Sigmoid colon (tissue), 6 donors: ENCODE measurements at regions not wholly inside any gene's neighbourhood (a gene's known extent, or its start where the extent isn't known, plus 50 kb on each side); places are given as distances from the start of the nearest gene placed in this dataset.

Experiments
- DNase-seq: peaks from one replicate; pipeline ENCODE4 v3.0.0-alpha.2; 2019
- H3K27ac ChIP-seq, 4 donors: fragments of 200-600 bp; sonication (generic); one replicate each; pipeline ENCODE4 v1.5.1; 2016 to 2019; ENCODE audit warnings: mild to moderate bottlenecking in 1 of 4
- H3K27me3 ChIP-seq, 3 donors: fragments of 200-600 bp; sonication (generic); one replicate each; pipeline ENCODE4 v1.5.1; 2019; ENCODE audit warnings: mild to moderate bottlenecking in 1 of 3
- H3K36me3 ChIP-seq, 4 donors: fragments of 200-600 bp; sonication (generic); one replicate each; pipeline ENCODE4 v1.5.1; 2016 to 2019
- H3K4me1 ChIP-seq, 4 donors: fragments of 200-600 bp; sonication (generic); one replicate each; pipeline ENCODE4 v1.5.1; 2017 to 2019
- H3K4me3 ChIP-seq, 4 donors: fragments of 200-600 bp; sonication (generic); one replicate each; pipeline ENCODE4 v1.5.1; 2017 to 2019; ENCODE audit warnings: mild to moderate bottlenecking in 2 of 4, moderate library complexity in 1 of 4
- H3K9me3 ChIP-seq, 4 donors: fragments of 200-600 bp in 3 of 4; sonication (generic) in 3 of 4; one replicate each; pipeline versions ENCODE4 v1.5.1 to v1.6.1; 2013 to 2019
- CTCF ChIP-seq, 4 experiments: fragments of 450-650 bp in 3 of 4; fragments of 200-600 bp in 1 of 4; IDR thresholded peaks; one replicate each; pipeline ENCODE4 v1.5.1; 2016 to 2019; ENCODE audit warnings: antibody characterized with exemption in 4 of 4, mild to moderate bottlenecking in 3 of 4, moderate library complexity in 2 of 4
- EP300 ChIP-seq, 4 donors: sonication (generic); formaldehyde crosslinking; IDR thresholded peaks; one replicate each; pipeline ENCODE4 v1.6.1; 2017; ENCODE audit warnings: antibody characterized with exemption in 4 of 4
- POLR2A ChIP-seq, 2 donors: fragments of 450-650 bp; IDR thresholded peaks; one replicate each; pipeline ENCODE4 v1.6.1; 2016; ENCODE audit warnings: antibody characterized with exemption in 2 of 2, mild to moderate bottlenecking in 2 of 2, moderate library complexity in 2 of 2
- POLR2AphosphoS5 ChIP-seq, 4 donors: sonication (generic); formaldehyde crosslinking; IDR thresholded peaks; one replicate each; pipeline ENCODE4 v1.6.1; 2017; ENCODE audit warnings: antibody characterized with exemption in 4 of 4
- WGBS, 2 donors: extraction: QIAGEN DNeasy Blood & Tissue Kit; methylation state at CpG; one replicate each; pipeline ENCODE4 v1.1.7; 2013; 5-methylcytosine and 5-hydroxymethylcytosine counted together
- intact Hi-C: fragments of 100-400 bp; cut with DNase I; formaldehyde crosslinking; loops from one replicate; pipeline ENCODE4 v1.15.1; 2023
- donor health status: healthy with polysubstance abuse.
- donor health status: healthy.

GRCh38 chr7:32283546-32283945 lies 206.6 kb downstream of the LSM5 start:
- H3K36me3 ChIP-seq: no peaks in the 10 kb centered on the region
- TF ChIP-seq POLR2A (IDR thresholded peaks at IDR 0.05): no peak
- no peak for TF ChIP-seq CTCF (IDR thresholded peaks at IDR 0.05)
- TF ChIP-seq EP300 (IDR thresholded peaks at IDR 0.05): no peak
- TF ChIP-seq POLR2AphosphoS5 (IDR thresholded peaks at IDR 0.05): no peak
- no peak overlapping the region for H3K4me3 ChIP-seq
- WGBS, 2 donors: 88% methylated on average over 6 of the region's 6 CpGs
- H3K9me3 ChIP-seq: peaks cover 0 to 1% (median 0%) of the 10 kb centered on the region in 4 donors
- no peaks in the 10 kb centered on the region for H3K27me3 ChIP-seq
- DNase-seq: no peak
- intact Hi-C loops: no loop called here
- no peak overlapping the region for H3K27ac ChIP-seq
- no peaks in the 10 kb centered on the region for H3K4me1 ChIP-seq

GRCh38 chr7:32279500-32279899 lies 209.3 kb upstream of the PDE1C start:
- no peak for DNase-seq
- Histone ChIP-seq H3K27me3 (no peaks in the 10 kb centered on the region), H3K9me3 (peaks cover 0 to 1% (median 0%) of the 10 kb centered on the region in 4 donors), H3K4me1 (no peaks in the 10 kb centered on the region), H3K27ac (no peak overlapping the region), H3K4me3 (no peak overlapping the region), H3K36me3 (no peaks in the 10 kb centered on the region)
- TF ChIP-seq POLR2AphosphoS5 (IDR thresholded peaks at IDR 0.05) (no peak), CTCF (IDR thresholded peaks at IDR 0.05) (no peak), POLR2A (IDR thresholded peaks at IDR 0.05) (no peak), EP300 (IDR thresholded peaks at IDR 0.05) (no peak)
- intact Hi-C loops: no loop called here
- WGBS, 2 donors: 53 to 71% methylated on average over 1 of the region's 1 CpG

DNA sequence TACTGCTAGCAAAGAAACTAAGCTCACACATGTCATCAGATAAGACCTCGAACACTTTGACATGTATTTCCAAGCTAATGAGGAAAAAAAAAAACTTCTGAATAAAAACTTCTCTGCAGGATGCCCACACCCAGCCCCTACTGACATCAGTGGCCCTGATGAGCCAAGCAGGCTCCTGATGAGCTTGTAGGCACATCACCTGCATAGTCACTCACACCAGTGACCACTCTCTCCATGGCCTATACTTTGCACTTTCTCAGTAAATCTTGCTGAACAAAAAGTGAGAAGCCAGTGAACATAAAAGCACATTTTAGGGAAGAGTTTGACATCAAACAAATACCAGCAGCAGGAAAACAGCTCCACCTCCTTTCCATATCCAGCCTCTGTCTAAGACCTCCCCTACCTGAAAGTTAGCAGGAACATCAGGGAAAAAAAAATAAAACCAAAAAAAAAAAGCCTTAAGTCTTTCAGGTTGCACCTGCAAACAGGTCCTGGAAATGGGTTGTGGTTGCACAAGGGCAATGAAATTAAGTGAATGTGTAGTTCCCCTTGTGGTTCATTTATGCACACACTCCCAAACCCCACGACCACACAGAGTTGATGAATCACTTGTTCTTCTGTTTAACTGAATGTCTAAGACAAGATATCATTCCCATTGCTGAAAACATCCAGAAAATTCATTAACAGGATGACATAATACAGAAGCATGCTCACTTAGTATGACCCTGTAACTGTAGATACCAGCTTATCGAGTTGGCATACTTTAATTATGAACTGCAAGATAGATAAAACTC lies 205.2 kb upstream of the PDE1C start:
- no peak for DNase-seq

DNA sequence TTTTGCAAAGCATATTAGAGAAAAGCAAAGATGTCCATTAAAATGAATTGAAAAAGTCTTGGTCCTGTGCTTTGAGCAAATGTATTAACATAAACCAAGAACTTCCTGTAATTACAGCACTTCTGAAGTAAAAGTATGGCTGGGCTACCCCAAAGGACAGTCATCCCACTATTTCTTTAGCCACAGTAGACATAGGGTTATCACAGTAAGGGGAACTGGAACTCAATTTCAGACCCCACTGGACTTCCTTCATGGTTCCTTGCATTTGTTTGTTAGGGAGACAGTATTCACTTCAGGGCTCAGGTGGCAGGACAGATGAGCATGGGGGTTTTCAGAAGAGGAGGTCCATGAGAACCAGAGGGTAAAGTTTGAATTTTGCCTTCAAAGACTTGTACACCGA lies 203.1 kb upstream of the PDE1C start:
- H3K4me3 ChIP-seq: no peak overlapping the region
- no peaks in the 10 kb centered on the region for H3K4me1 ChIP-seq
- H3K27ac ChIP-seq: no peak overlapping the region
- H3K9me3 ChIP-seq: no peaks in the 10 kb centered on the region
- intact Hi-C loops: no loop called here
- H3K27me3 ChIP-seq: no peaks in the 10 kb centered on the region
- WGBS, 2 donors: 85 to 88% methylated on average over 1 of the region's 1 CpG
- no peaks in the 10 kb centered on the region for H3K36me3 ChIP-seq
- TF ChIP-seq EP300 (IDR thresholded peaks at IDR 0.05) (no peak), POLR2A (IDR thresholded peaks at IDR 0.05) (no peak), CTCF (IDR thresholded peaks at IDR 0.05) (no peak), POLR2AphosphoS5 (IDR thresholded peaks at IDR 0.05) (no peak)
- DNase-seq: no peak

More for the DNA sequence above, 205.2 kb upstream of the PDE1C start:
- no peaks in the 10 kb centered on the region for H3K27me3 ChIP-seq
- no peaks in the 10 kb centered on the region for H3K9me3 ChIP-seq
- H3K36me3 ChIP-seq: no peaks in the 10 kb centered on the region
- H3K4me1 ChIP-seq: no peaks in the 10 kb centered on the region
- no peak overlapping the region for H3K27ac ChIP-seq
- intact Hi-C loops: no loop called here
- H3K4me3 ChIP-seq: no peak overlapping the region
- 44 to 47% methylated on average over 3 of the region's 3 CpGs for WGBS, 2 donors
- TF ChIP-seq POLR2AphosphoS5 (IDR thresholded peaks at IDR 0.05) (no peak), EP300 (IDR thresholded peaks at IDR 0.05) (no peak), POLR2A (IDR thresholded peaks at IDR 0.05) (no peak), CTCF (IDR thresholded peaks at IDR 0.05) (no peak)
